ENCODE measurements at regions not wholly inside any gene's neighbourhood (a gene's known extent, or its start where the extent isn't known, plus 50 kb on each side); places are given as distances from the start of the nearest gene placed in this dataset.

DNA sequence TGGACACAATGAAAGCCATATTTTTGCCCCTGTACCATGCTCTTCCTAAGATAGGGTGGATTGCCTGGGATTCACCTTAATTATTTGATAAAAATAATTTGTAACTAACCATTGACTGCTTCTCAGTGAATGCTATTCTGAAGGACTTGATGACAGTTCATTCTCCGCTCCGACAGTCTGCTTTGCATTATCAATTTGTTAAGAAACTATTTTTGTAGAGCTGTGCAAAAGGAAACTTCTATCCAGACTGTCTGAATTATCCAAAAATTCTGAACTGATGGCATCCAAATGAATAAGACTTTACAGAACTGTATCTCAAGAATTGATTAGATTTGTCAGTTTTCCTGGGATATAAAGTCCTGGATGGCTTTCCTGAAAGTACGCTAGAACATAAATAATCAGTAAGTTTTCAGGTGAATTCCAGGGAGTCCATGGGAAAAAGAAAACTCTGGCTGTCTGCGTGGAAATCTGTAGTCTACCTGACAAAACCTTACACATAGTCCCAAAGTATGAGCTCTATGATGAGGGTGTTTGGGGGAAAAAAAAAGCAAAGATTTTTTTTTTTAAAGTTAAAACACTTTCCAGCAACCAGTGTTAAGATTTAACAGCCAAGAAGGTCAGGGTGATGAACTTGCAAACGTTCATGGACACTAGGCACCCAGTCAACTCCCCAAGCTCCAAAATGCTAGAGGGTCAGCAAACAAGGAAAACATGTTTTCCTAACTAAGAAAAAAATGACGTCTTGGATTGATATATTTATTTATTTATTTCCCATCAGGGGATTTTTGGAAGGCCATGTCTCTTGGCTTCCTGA lies 291.1 kb upstream of the TBX3 start:
- no peak for DNase-seq
- Mint-ChIP-seq H3K4me1 (ENCODE audit: low read depth) (no peaks in the 10 kb centered on the region), H3K4me3 (no peak overlapping the region), H3K27ac (no peak overlapping the region), H3K9me3 (peaks cover 2 to 5% of the 10 kb centered on the region in 2 donors), H3K27me3 (ENCODE audit: low read depth) (no peaks in the 10 kb centered on the region), H3K36me3 (ENCODE audit: insufficient read depth in 2 of 2) (no peaks in the 10 kb centered on the region)
- no peak for ATAC-seq (replicated peaks in 1 of 2)

DNA sequence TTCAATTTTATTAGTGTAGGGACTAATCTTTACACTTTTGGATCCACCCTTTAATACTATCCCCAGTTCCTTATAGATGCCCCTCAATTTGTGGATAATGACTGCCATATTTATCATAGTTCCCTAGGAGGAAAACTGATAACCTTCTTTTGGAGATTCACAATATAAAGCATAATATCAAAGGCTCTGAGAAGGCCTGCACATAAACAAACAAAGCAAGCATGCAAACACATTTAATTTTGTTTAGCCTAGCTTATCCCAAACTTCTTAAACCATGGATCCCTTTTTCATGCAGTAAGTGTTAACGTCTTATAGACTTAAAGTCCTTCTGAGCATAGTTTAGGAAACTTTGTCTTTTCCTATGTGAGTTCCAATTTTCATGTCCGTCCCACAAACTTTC lies 290.4 kb upstream of the TBX3 start:
- H3K27me3 Mint-ChIP-seq (ENCODE audit: low read depth), result no peaks in the 10 kb centered on the region
- H3K9me3 Mint-ChIP-seq, result peaks cover 1 to 2% of the 10 kb centered on the region in 2 donors
- H3K4me1 Mint-ChIP-seq (ENCODE audit: low read depth), result no peaks in the 10 kb centered on the region
- H3K27ac Mint-ChIP-seq, result no peak overlapping the region
- no peak overlapping the region for H3K4me3 Mint-ChIP-seq
- DNase-seq, result no peak
- no peak for ATAC-seq (replicated peaks in 1 of 2)
- H3K36me3 Mint-ChIP-seq (ENCODE audit: insufficient read depth in 2 of 2), result no peaks in the 10 kb centered on the region

DNA sequence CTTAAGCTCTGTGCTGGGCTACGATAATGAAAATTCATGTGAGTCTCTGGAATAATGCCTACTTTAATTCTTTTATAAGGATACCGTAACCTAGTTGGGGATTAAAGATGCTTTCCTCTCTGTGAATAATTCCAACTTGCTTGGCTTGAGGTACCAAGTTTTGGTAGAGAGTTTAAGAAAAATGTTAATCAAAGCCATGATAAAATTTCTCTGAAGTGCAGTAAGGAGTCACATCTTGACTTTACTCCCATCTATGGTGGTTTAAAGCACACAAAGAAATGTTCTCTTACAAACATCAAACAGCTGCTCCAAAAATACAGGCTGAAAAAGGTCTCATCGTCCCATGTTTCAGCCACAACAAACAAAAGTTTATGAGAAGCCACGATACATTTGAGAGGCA lies 284.8 kb upstream of the TBX3 start:
- no peaks in the 10 kb centered on the region for H3K4me1 Mint-ChIP-seq (ENCODE audit: low read depth)

DNA sequence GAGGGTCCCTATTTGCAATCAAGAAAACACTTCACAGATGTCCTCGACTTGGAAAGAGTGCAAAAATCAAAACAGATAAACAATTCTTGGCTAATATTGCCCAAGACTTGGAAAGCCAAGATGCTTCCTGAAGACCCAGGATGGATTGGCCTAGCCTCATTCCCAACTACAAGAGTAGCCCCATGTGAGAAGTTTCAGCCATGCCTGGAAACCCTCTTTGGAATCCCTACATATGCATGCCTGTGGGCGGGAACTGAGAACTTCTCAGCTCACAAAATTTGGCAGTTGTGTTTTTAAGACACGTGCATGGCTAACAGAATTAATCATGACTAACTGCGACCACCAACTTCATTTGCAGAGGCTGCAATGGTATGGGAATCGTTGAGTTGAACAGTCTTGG lies 283.2 kb upstream of the TBX3 start:
- Mint-ChIP-seq H3K27me3 (ENCODE audit: low read depth) (no peaks in the 10 kb centered on the region), H3K4me3 (no peak overlapping the region), H3K9me3 (peaks cover 3% of the 10 kb centered on the region in 2 donors), H3K36me3 (ENCODE audit: insufficient read depth in 2 of 2) (no peaks in the 10 kb centered on the region), H3K27ac (no peak overlapping the region), H3K4me1 (ENCODE audit: low read depth) (no peaks in the 10 kb centered on the region)
- ATAC-seq (replicated peaks in 1 of 2) (no peak), DNase-seq (no peak)

More for the DNA sequence above, 284.8 kb upstream of the TBX3 start:
- DNase-seq (no peak), ATAC-seq (replicated peaks in 1 of 2) (no peak)
- peaks cover 0 to 1% of the 10 kb centered on the region in 2 donors for H3K9me3 Mint-ChIP-seq
- H3K4me3 Mint-ChIP-seq, result no peak overlapping the region
- H3K36me3 Mint-ChIP-seq (ENCODE audit: insufficient read depth in 2 of 2), result no peaks in the 10 kb centered on the region
- no peaks in the 10 kb centered on the region for H3K27me3 Mint-ChIP-seq (ENCODE audit: low read depth)
- no peak overlapping the region for H3K27ac Mint-ChIP-seq

DNA sequence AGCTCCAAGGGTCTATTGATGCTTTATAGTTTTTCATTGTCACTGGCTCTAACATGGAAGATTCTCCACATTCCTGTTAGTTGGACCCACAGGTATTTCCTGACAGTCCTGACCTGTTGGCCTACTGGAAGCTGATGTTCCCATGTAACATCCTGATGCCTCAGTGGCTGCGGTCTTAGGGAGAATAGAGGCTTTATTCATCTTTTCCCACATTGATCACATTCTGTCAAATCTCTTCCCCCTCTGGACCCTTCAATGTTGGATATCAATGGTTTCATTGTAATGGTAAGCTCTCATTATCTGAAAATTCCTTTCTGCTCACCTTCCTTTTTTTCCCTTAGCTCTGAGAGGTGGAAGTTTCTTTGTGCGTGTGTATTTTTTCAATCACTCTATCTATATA lies 280.9 kb upstream of the TBX3 start:
- Mint-ChIP-seq H3K36me3 (ENCODE audit: insufficient read depth in 2 of 2) (no peaks in the 10 kb centered on the region), H3K4me3 (no peak overlapping the region), H3K27ac (no peak overlapping the region), H3K27me3 (ENCODE audit: low read depth) (no peaks in the 10 kb centered on the region), H3K4me1 (ENCODE audit: low read depth) (no peaks in the 10 kb centered on the region), H3K9me3 (peaks cover 3% of the 10 kb centered on the region in 2 donors)
- DNase-seq (no peak), ATAC-seq (replicated peaks in 1 of 2) (no peak)

DNA sequence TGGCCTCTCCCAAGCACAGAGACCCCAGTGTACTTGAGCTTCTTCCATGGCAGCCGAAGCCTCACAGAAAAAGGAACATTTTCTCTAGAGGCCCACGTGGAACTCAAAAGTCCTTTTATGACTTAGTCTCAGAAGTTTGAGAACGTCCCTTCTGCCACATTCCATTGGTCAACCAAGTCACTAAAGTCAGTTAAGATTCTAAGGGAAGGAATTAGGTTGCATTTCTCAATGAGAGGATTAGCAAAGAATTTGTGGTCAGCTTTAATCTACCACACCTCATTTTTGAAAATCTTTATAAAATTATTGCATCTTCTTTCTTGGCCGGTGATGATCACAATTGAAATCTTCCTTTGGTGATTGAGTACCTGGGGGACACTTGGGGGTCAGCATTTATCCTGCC lies 279.9 kb upstream of the TBX3 start:
- Mint-ChIP-seq H3K9me3 (peaks cover 3% of the 10 kb centered on the region in 2 donors), H3K27ac (no peak overlapping the region), H3K4me3 (no peak overlapping the region), H3K4me1 (ENCODE audit: low read depth) (no peaks in the 10 kb centered on the region), H3K36me3 (ENCODE audit: insufficient read depth in 2 of 2) (no peaks in the 10 kb centered on the region), H3K27me3 (ENCODE audit: low read depth) (no peaks in the 10 kb centered on the region)
- ATAC-seq (replicated peaks in 1 of 2) (no peak), DNase-seq (no peak)

DNA sequence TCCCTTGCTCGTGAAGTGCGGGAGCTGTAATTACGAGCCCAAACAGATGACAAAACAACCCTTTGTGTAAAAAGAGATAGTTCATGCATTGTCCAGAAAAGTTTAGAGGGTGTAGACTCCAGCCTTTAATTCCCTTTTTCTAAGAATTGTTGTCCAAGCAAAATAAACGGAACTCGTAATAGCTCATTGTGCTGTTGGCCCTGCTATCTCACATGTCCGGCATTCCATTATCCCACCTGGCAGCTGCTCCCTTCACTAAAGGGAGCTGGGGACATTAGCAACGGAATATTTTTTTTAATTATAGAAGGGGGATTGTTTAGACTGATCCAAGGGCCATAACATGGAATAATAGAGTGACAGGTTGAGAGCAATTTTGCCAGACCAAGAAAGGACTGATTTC lies 277.5 kb upstream of the TBX3 start:
- Mint-ChIP-seq H3K4me3 (no peak overlapping the region), H3K4me1 (ENCODE audit: low read depth) (no peaks in the 10 kb centered on the region), H3K36me3 (ENCODE audit: insufficient read depth in 2 of 2) (no peaks in the 10 kb centered on the region), H3K27me3 (ENCODE audit: low read depth) (no peaks in the 10 kb centered on the region), H3K9me3 (peaks cover 5 to 6% of the 10 kb centered on the region in 2 donors), H3K27ac (no peak overlapping the region)
- ATAC-seq (replicated peaks in 1 of 2) (no peak), DNase-seq (no peak)

DNA sequence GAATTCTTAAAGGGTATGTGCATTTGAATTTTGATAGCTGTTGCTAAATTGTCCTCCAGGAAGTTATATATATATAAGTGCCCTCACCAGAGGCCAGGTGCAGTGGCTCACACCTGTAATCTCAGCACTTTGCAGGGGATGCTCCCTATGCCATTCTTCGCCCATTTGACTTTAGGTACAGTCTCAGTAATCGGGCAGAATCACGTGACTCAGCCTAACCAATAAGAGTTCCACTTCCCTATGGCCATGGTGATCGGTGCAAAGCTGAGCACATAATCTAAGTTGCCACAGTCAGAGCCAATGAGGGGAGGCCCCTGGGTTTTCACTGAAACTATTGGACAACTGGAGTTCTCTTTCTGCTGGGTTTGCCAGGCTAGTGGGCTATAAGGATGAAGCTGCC lies 274.6 kb upstream of the TBX3 start:
- ATAC-seq (replicated peaks in 1 of 2), result no peak
- H3K9me3 Mint-ChIP-seq, result peaks cover 5 to 6% of the 10 kb centered on the region in 2 donors
- no peaks in the 10 kb centered on the region for H3K4me1 Mint-ChIP-seq (ENCODE audit: low read depth)
- H3K27me3 Mint-ChIP-seq (ENCODE audit: low read depth), result no peaks in the 10 kb centered on the region
- H3K36me3 Mint-ChIP-seq (ENCODE audit: insufficient read depth in 2 of 2), result no peaks in the 10 kb centered on the region
- H3K4me3 Mint-ChIP-seq, result no peak overlapping the region
- H3K27ac Mint-ChIP-seq, result no peak overlapping the region
- DNase-seq, result no peak

DNA sequence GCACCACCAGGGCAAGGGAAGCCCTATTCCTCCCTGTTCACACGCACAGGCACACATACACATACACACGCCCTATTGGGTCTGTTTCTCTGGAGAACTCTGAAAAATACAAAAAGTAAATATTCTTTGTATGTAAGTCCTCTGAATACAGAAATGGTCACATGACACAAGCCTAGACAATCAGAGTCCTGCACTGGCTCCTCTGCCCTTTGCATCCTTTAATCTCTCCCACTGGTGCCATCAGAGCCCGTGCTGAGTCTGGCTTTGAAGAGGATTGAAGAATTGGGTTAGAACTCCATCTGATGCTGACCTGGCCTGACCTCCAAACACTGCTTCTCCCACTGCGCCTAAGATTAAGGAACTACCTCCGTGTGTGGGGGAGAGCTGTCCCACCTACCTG lies 273.2 kb upstream of the TBX3 start:
- no peak overlapping the region for H3K4me3 Mint-ChIP-seq
- no peak for ATAC-seq (replicated peaks in 1 of 2)
- H3K27ac Mint-ChIP-seq, result no peak overlapping the region
- H3K27me3 Mint-ChIP-seq (ENCODE audit: low read depth), result no peaks in the 10 kb centered on the region
- H3K4me1 Mint-ChIP-seq (ENCODE audit: low read depth), result no peaks in the 10 kb centered on the region
- peaks cover 2 to 3% of the 10 kb centered on the region in 2 donors for H3K9me3 Mint-ChIP-seq
- H3K36me3 Mint-ChIP-seq (ENCODE audit: insufficient read depth in 2 of 2), result no peaks in the 10 kb centered on the region
- DNase-seq, result no peak

DNA sequence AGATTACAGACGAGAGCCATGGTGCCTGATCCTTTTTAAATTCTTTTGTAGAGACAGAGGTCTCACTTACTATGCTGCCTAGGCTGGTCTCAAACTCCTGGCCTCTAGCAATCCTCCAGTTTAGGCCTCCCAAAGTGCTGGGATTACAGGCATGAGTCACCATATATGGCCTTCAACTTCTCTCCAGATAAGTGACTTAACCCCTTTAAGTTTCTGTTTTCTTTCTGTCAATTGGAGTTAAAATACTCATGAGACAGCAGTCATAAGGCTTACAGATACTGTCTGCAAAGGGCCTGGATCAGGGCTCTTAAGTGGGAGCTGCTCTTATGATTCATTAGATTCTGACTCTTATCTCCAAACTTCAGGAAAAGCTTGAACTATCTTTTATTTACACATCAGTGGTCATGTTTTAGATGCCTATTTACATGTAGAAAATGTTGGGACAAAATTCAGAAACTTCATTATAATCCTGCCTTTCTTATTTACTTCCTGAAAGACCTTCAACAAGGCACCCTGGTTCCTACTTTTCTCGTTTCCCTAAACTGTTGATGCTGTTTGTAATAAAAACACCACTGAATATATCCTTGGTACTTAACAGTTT lies 271.5 kb upstream of the TBX3 start:
- Mint-ChIP-seq H3K27me3 (ENCODE audit: low read depth) (no peaks in the 10 kb centered on the region), H3K4me1 (ENCODE audit: low read depth) (no peaks in the 10 kb centered on the region), H3K27ac (no peak overlapping the region), H3K36me3 (ENCODE audit: insufficient read depth in 2 of 2) (no peaks in the 10 kb centered on the region), H3K4me3 (no peak overlapping the region), H3K9me3 (peaks cover 2 to 3% of the 10 kb centered on the region in 2 donors)
- DNase-seq (no peak), ATAC-seq (replicated peaks in 1 of 2) (no peak)

DNA sequence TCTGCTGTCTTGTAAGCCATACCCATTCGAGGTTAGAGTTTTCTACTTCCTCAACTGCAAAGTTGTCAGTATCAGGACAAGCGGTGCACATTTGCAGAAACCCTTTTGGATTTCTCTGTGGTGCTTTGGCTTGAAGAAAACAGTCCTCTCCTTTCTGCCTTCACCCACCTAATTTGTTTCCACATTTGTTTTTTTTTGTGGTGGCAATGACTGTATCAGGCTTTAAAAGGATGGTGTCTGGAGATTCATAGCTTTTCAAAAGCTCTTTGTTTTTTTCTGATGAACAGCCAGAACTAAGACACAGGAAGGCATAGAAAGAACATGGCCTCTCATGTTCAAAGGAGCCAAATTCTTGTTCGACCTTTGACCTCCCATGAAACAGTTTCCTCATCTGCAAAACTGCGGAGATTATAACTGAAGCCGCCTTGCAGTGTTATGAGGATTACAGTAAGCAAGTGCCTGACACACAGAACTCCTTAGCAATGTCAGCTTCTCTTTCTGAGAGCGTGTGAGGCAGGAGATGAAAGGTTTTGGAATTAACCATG lies 270.6 kb upstream of the TBX3 start:
- ATAC-seq (replicated peaks in 1 of 2) (no peak), DNase-seq (no peak)
- Mint-ChIP-seq H3K9me3 (peaks cover 2 to 3% of the 10 kb centered on the region in 2 donors), H3K4me3 (no peak overlapping the region), H3K4me1 (ENCODE audit: low read depth) (no peaks in the 10 kb centered on the region), H3K27me3 (ENCODE audit: low read depth) (no peaks in the 10 kb centered on the region), H3K27ac (no peak overlapping the region), H3K36me3 (ENCODE audit: insufficient read depth in 2 of 2) (no peaks in the 10 kb centered on the region)

DNA sequence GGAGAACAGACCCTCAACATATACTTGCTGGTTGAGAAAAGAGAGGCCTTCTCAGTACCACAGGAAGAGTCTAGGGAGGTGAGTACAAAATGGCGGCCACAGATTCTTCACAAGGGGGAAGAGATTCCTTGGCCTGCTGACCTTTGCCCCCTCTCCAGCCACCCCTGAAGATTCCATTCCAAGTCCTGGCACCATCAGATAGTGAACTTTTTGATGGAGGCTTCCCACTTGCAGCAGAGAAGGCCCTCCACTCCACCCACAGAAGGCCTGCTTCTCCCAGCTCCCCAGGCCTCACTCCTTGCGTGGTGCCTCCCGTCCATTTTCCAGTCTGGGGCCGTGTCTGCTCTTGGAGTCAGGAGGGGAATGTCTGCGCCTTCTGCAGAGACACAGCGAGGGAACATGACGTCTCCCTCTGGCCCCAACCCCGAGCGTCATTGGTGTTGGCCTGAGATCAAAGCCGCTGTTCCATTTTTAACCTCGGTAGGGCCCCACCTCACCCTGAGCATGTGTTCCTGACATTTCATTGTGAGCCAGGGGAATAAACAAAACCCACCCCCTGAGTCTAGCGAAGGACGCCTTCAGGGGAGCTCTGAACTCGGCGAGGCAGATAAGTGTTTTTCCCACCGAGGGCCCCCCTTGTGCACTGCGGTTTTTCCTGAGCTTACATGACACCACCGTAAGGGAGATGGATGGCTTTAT lies 268.7 kb upstream of the TBX3 start:
- ATAC-seq (replicated peaks in 1 of 2), result no peak
- H3K4me1 Mint-ChIP-seq (ENCODE audit: low read depth), result no peaks in the 10 kb centered on the region
- no peaks in the 10 kb centered on the region for H3K27me3 Mint-ChIP-seq (ENCODE audit: low read depth)
- no peak overlapping the region for H3K4me3 Mint-ChIP-seq
- H3K36me3 Mint-ChIP-seq (ENCODE audit: insufficient read depth in 2 of 2), result no peaks in the 10 kb centered on the region
- H3K9me3 Mint-ChIP-seq, result peaks cover 2 to 3% of the 10 kb centered on the region in 2 donors
- no peak for DNase-seq
- H3K27ac Mint-ChIP-seq, result no peak overlapping the region

DNA sequence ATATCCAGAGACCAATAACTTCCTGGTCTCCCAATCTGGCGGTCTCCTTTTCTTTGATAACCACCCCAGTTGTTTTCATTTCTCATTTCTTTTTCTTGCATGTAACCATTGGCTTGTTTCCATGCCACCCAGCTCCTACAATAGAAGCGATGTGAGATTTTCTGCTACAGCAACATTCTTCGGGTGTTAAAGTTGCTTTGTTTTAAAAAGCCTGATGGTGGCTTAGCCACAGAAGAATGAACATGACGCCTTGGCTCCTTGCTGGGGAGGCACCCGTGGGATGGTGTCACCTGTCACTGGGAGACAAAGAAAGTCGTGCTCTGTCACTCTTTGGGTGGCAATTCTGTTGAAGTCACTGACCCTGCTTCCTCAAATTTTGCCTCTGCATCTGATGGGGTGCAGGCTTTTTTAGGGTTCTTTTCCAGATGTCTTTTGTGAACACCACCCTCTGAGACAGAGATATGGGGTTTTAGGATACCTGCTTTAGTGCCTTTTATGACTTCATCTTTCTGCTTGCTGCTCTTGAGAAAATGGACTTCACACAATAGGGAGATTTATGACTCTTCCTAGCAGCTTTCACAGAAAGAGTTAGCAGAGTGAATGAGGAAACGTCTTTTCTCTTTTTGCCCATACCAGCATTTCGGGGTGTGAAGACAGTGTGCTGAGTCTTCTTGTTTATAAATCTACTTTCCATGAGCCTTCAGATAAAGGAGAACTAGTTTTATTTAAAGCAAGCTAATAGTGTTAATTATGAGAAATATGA lies 265.3 kb upstream of the TBX3 start:
- H3K36me3 Mint-ChIP-seq (ENCODE audit: insufficient read depth in 2 of 2), result no peaks in the 10 kb centered on the region
- ATAC-seq (replicated peaks in 1 of 2) (no peak), DNase-seq (no peak)
- no peak overlapping the region for H3K4me3 Mint-ChIP-seq
- H3K27me3 Mint-ChIP-seq (ENCODE audit: low read depth), result no peaks in the 10 kb centered on the region
- no peak overlapping the region for H3K27ac Mint-ChIP-seq
- no peaks in the 10 kb centered on the region for H3K9me3 Mint-ChIP-seq
- no peaks in the 10 kb centered on the region for H3K4me1 Mint-ChIP-seq (ENCODE audit: low read depth)
